GM18502 (cell line): ENCODE measurements at regions not wholly inside any gene's neighbourhood (a gene's known extent, or its start where the extent isn't known, plus 50 kb on each side); places are given as distances from the start of the nearest gene placed in this dataset.

Experiments used
- ATAC-seq: cut with Tn5 transposase; IDR thresholded peaks from one replicate; pipeline ENCODE4 v1.9.1; 2021; ENCODE audit warnings: mild to moderate bottlenecking; ENCODE audit not compliant: unreplicated experiment, poor library complexity

- peak; percentile 74 for ATAC-seq
Observed at GRCh38 chr4:176002007-176002613, 63.5 kb upstream of the WDR17 start.

- no peak for ATAC-seq
Observed at GRCh38 chr4:176005766-176006165, 59.9 kb upstream of the WDR17 start.

- no peak for ATAC-seq
Observed at GRCh38 chr4:176009254-176009653, 56.4 kb upstream of the WDR17 start.

GRCh38 chr4:176011529-176011928 lies 54.1 kb upstream of the WDR17 start:
- no peak for ATAC-seq

- peak; percentile 94 for ATAC-seq
Observed at GRCh38 chr4:176013476-176014247, 52.0 kb upstream of the WDR17 start.

- ATAC-seq: no peak
Observed at GRCh38 chr4:176014583-176015108, 51.0 kb upstream of the WDR17 start.
